Transverse colon (tissue), 4 donors: ENCODE measurements at regions not wholly inside any gene's neighbourhood (a gene's known extent, or its start where the extent isn't known, plus 50 kb on each side); places are given as distances from the start of the nearest gene placed in this dataset.

Experiments used
- DNase-seq: peaks from one replicate; pipeline ENCODE4 v3.0.0-alpha.2; 2019
- H3K27ac ChIP-seq, 4 donors: fragments of 200-600 bp; sonication (generic); 2 replicates each; pipeline ENCODE4 v1.5.1; 2016 to 2018; ENCODE audit warnings: inconsistent platforms in 4 of 4
- H3K27me3 ChIP-seq: fragments of 200-600 bp; sonication (generic); 2 replicates; pipeline ENCODE4 v1.5.1; 2017; ENCODE audit warnings: inconsistent platforms
- H3K36me3 ChIP-seq, 4 donors: fragments of 200-600 bp; sonication (generic); 2 replicates each; pipeline ENCODE4 v1.5.1; 2017 to 2019; ENCODE audit warnings: inconsistent platforms in 4 of 4
- H3K4me1 ChIP-seq, 4 donors: fragments of 200-600 bp; sonication (generic); 2 replicates each; pipeline ENCODE4 v1.5.1; 2017 to 2020; ENCODE audit warnings: inconsistent platforms in 4 of 4
- H3K4me3 ChIP-seq, 4 donors: fragments of 200-600 bp; sonication (generic); 1 replicate in 1 of 4; 2 replicates in 3 of 4; pipeline versions ENCODE4 v1.5.1 to v1.6.1; 2017 to 2019; ENCODE audit warnings: inconsistent platforms in 4 of 4
- H3K9me3 ChIP-seq, 2 donors: fragments of 200-600 bp; sonication (generic); 2 replicates each; pipeline ENCODE4 v1.5.1; 2017 to 2019; ENCODE audit warnings: inconsistent platforms in 2 of 2
- CTCF ChIP-seq, 5 experiments: fragments of 200-600 bp in 3 of 5; fragments of 450-650 bp in 2 of 5; sonication (generic) in 3 of 5; IDR thresholded peaks; 1 replicate in 2 of 5; 2 replicates in 3 of 5; pipeline ENCODE4 v1.5.1; 2016 to 2017; ENCODE audit warnings: antibody characterized with exemption in 5 of 5, inconsistent platforms in 3 of 5, mild to moderate bottlenecking in 2 of 5, moderate library complexity in 1 of 5
- EP300 ChIP-seq: sonication (generic); formaldehyde crosslinking; IDR thresholded peaks from one replicate; pipeline ENCODE4 v1.6.1; 2017; ENCODE audit warnings: antibody characterized with exemption, low read depth
- POLR2A ChIP-seq: fragments of 450-650 bp; IDR thresholded peaks from one replicate; pipeline ENCODE4 v1.6.1; 2016; ENCODE audit warnings: antibody characterized with exemption, mild to moderate bottlenecking, moderate library complexity
- POLR2AphosphoS5 ChIP-seq, 3 donors: sonication (generic); formaldehyde crosslinking; IDR thresholded peaks; one replicate each; pipeline ENCODE4 v1.6.1; 2016; ENCODE audit warnings: antibody characterized with exemption in 3 of 3
- WGBS, 2 donors: methylation state at CpG; one replicate each; pipeline ENCODE4 v1.1.5; 2018; ENCODE audit warnings: low coverage in 1 of 2; 5-methylcytosine and 5-hydroxymethylcytosine counted together
- in situ Hi-C, 4 donors: fragments of 200-750 bp; cut with MboI; loops; one replicate each; pipeline versions ENCODE4 v1.15.0 to v1.15.1; 2017; ENCODE audit warnings: low sequenced_read_pairs in 3 of 4, low pct_ligation_motif_present in 1 of 4, low pct_unique_long_range_greater_than_20kb in 1 of 4
- intact Hi-C: fragments of 100-400 bp; cut with DNase I; formaldehyde crosslinking; loops from one replicate; pipeline ENCODE4 v1.15.1; 2023; ENCODE audit warnings: low total_unique reads

GRCh38 chr6:22421198-22421597, 124.4 kb upstream of the PRL start:
- H3K9me3 ChIP-seq = no peaks in the 10 kb centered on the region
- H3K36me3 ChIP-seq = no peaks in the 10 kb centered on the region
- DNase-seq = no peak
- H3K4me1 ChIP-seq = no peaks in the 10 kb centered on the region
- no peak for TF ChIP-seq EP300
- TF ChIP-seq CTCF (IDR thresholded peaks at IDR 0.05) = no peak
- TF ChIP-seq POLR2AphosphoS5 (IDR thresholded peaks at IDR 0.05) = no peak
- no peak for TF ChIP-seq POLR2A
- no peaks in the 10 kb centered on the region for H3K27me3 ChIP-seq
- in situ Hi-C loops = no loop called here
- 63 to 74% methylated on average over 2 of the region's 2 CpGs for WGBS, 2 donors
- H3K27ac ChIP-seq = no peak overlapping the region
- no peak overlapping the region for H3K4me3 ChIP-seq
- intact Hi-C loops = no loop called here

GRCh38 chr6:22424196-22424595, 127.4 kb upstream of the PRL start:
- no peaks in the 10 kb centered on the region for H3K4me1 ChIP-seq
- in situ Hi-C loops (no loop called here), intact Hi-C loops (no loop called here)
- H3K27ac ChIP-seq = no peak overlapping the region
- H3K9me3 ChIP-seq = no peaks in the 10 kb centered on the region
- no peak for TF ChIP-seq POLR2A
- TF ChIP-seq EP300 = no peak
- TF ChIP-seq CTCF (IDR thresholded peaks at IDR 0.05) = no peak
- no peak for TF ChIP-seq POLR2AphosphoS5 (IDR thresholded peaks at IDR 0.05)
- H3K4me3 ChIP-seq = no peak overlapping the region
- DNase-seq = no peak
- H3K36me3 ChIP-seq = no peaks in the 10 kb centered on the region
- no peaks in the 10 kb centered on the region for H3K27me3 ChIP-seq
- WGBS, 2 donors = 76 to 80% methylated on average over 2 of the region's 2 CpGs

- in situ Hi-C loops = no loop called here
- no peak for DNase-seq
- TF ChIP-seq CTCF (IDR thresholded peaks at IDR 0.05) = no peak
- no peak for TF ChIP-seq POLR2A
- no peak for TF ChIP-seq EP300
- no peak for TF ChIP-seq POLR2AphosphoS5 (IDR thresholded peaks at IDR 0.05)
- no peaks in the 10 kb centered on the region for H3K36me3 ChIP-seq
- no peak overlapping the region for H3K4me3 ChIP-seq
- H3K27me3 ChIP-seq = no peaks in the 10 kb centered on the region
- no peak overlapping the region for H3K27ac ChIP-seq
- WGBS, 2 donors = 80 to 87% methylated on average over 2 of the region's 2 CpGs
- H3K9me3 ChIP-seq = no peaks in the 10 kb centered on the region
- H3K4me1 ChIP-seq = peaks cover 0 to 3% (median 0%) of the 10 kb centered on the region in 4 donors
- intact Hi-C loops = no loop called here
These were observed 135.2 kb upstream of the PRL start for GRCh38 chr6:22432060-22432459.

- no peaks in the 10 kb centered on the region for H3K9me3 ChIP-seq
- no peak overlapping the region for H3K27ac ChIP-seq
- H3K36me3 ChIP-seq = no peaks in the 10 kb centered on the region
- in situ Hi-C loops = no loop called here
- no peaks in the 10 kb centered on the region for H3K27me3 ChIP-seq
- TF ChIP-seq EP300 (no peak), CTCF (IDR thresholded peaks at IDR 0.05) (no peak), POLR2AphosphoS5 (IDR thresholded peaks at IDR 0.05) (no peak), POLR2A (no peak)
- peaks cover 0 to 3% (median 0%) of the 10 kb centered on the region in 4 donors for H3K4me1 ChIP-seq
- DNase-seq = no peak
- H3K4me3 ChIP-seq = no peak overlapping the region
- WGBS, 2 donors = 95 to 100% methylated on average over 1 to 6 of the region's 6 CpGs
- intact Hi-C loops = no loop called here
These were observed 135.6 kb upstream of the HDGFL1 start for GRCh38 chr6:22433745-22434144.
